HEK293 (cell line): ENCODE measurements at regions not wholly inside any gene's neighbourhood (a gene's known extent, or its start where the extent isn't known, plus 50 kb on each side); places are given as distances from the start of the nearest gene placed in this dataset.

ENCODE experiments used
- CTCF ChIA-PET: fragments of 350-600 bp; formaldehyde crosslinking; extraction: SDS; loops from one replicate; lab custom pipeline; 2021; ENCODE audit warnings: antibody characterized with exemption; lab: Yijun Ruan, JAX
- POLR2A ChIA-PET: fragments of 300-600 bp; formaldehyde crosslinking; extraction: SDS; loops from one replicate; lab custom pipeline; 2020; ENCODE audit warnings: antibody characterized with exemption, inconsistent platforms; lab: Yijun Ruan, JAX
- H3K27ac ChIP-seq: fragments of 200-500 bp; sonication (Bioruptor generic); 2 replicates; pipeline ENCODE4 v1.5.1; 2014; ENCODE audit warnings: low read depth, low read length, control low read depth, inconsistent platforms; ENCODE audit errors: extremely low read depth
- H3K36me3 ChIP-seq, 2 experiments: fragments of 200-500 bp in 1 of 2; sonication (Bioruptor generic) in 1 of 2; 1 replicate in 1 of 2; 2 replicates in 1 of 2; pipeline ENCODE4 v1.5.1; 2014 to 2017; ENCODE audit warnings: inconsistent platforms in 2 of 2, low read length in 2 of 2; ENCODE audit not compliant: control insufficient read depth in 2 of 2, insufficient read depth in 1 of 2
- H3K4me1 ChIP-seq: fragments of 200-500 bp; sonication (Bioruptor generic); 2 replicates; pipeline ENCODE4 v1.5.1; 2014; ENCODE audit warnings: mild to moderate bottlenecking, low read length, inconsistent platforms; ENCODE audit not compliant: control insufficient read depth, insufficient read depth
- H3K4me3 ChIP-seq: 2 replicates; pipeline ENCODE4 v1.5.1; 2011; ENCODE audit warnings: low read depth, mild to moderate bottlenecking, control low read depth, low read length, moderate library complexity
- H3K9me3 ChIP-seq: fragments of 200-500 bp; sonication (Bioruptor generic); 2 replicates; pipeline ENCODE4 v1.5.1; 2014; ENCODE audit warnings: low read depth, low read length, inconsistent platforms; ENCODE audit not compliant: control insufficient read depth, insufficient read depth
- KLF1 ChIP-seq: fragments of 450-650 bp; formaldehyde crosslinking; IDR thresholded peaks from 2 replicates; pipeline ENCODE4 v1.5.1; 2016; ENCODE audit warnings: missing biosample characterization, missing genetic modification characterization
- WT1 ChIP-seq: fragments of 450-650 bp; formaldehyde crosslinking; IDR thresholded peaks from 2 replicates; pipeline ENCODE4 v1.5.1; 2016; ENCODE audit warnings: missing biosample characterization, missing genetic modification characterization
- ZBTB48 ChIP-seq: fragments of 450-650 bp; formaldehyde crosslinking; IDR thresholded peaks from 2 replicates; pipeline ENCODE4 v1.5.1; 2016; ENCODE audit warnings: missing biosample characterization, missing genetic modification characterization
- ZFHX2 ChIP-seq: fragments of 450-650 bp; formaldehyde crosslinking; conservative IDR thresholded peaks from 2 replicates; pipeline ENCODE4 v1.5.1; 2016; ENCODE audit warnings: missing biosample characterization, missing genetic modification characterization
- ZIC2 ChIP-seq: fragments of 450-650 bp; formaldehyde crosslinking; IDR thresholded peaks from 2 replicates; pipeline ENCODE4 v1.5.1; 2016; ENCODE audit warnings: missing biosample characterization, missing genetic modification characterization
- ZNF121 ChIP-seq: fragments of 450-650 bp; formaldehyde crosslinking; IDR thresholded peaks from 2 replicates; pipeline ENCODE4 v1.5.1; 2016; ENCODE audit warnings: missing biosample characterization, missing genetic modification characterization
- ZNF138 ChIP-seq: fragments of 450-650 bp; formaldehyde crosslinking; IDR thresholded peaks from 2 replicates; pipeline ENCODE4 v1.5.1; 2016; ENCODE audit warnings: missing biosample characterization, missing genetic modification characterization, borderline replicate concordance
- ZNF248 ChIP-seq: fragments of 450-650 bp; formaldehyde crosslinking; IDR thresholded peaks from 2 replicates; pipeline ENCODE4 v1.5.1; 2017; ENCODE audit warnings: missing biosample characterization, missing genetic modification characterization
- ZNF266 ChIP-seq: fragments of 450-650 bp; formaldehyde crosslinking; IDR thresholded peaks from 2 replicates; pipeline ENCODE4 v1.5.1; 2016; ENCODE audit warnings: missing biosample characterization, missing genetic modification characterization, low read depth
- ZNF341 ChIP-seq: fragments of 450-650 bp; formaldehyde crosslinking; IDR thresholded peaks from 2 replicates; pipeline ENCODE4; 2016; ENCODE audit warnings: low read depth, missing biosample characterization, missing genetic modification characterization
- ZNF426 ChIP-seq: fragments of 450-650 bp; formaldehyde crosslinking; IDR thresholded peaks from 2 replicates; pipeline ENCODE4 v1.5.1; 2017; ENCODE audit warnings: missing biosample characterization, missing genetic modification characterization, mild to moderate bottlenecking, inconsistent platforms, moderate library complexity
- ZNF549 ChIP-seq: fragments of 450-650 bp; IDR thresholded peaks from 2 replicates; pipeline ENCODE4 v1.5.1; 2018; ENCODE audit warnings: missing biosample characterization, missing genetic modification characterization, mild to moderate bottlenecking, inconsistent platforms, moderate library complexity
- ZNF600 ChIP-seq: fragments of 450-650 bp; formaldehyde crosslinking; IDR thresholded peaks from 2 replicates; pipeline ENCODE4 v1.5.1; 2016; ENCODE audit warnings: missing biosample characterization, missing genetic modification characterization
- ZNF629 ChIP-seq: fragments of 450-650 bp; formaldehyde crosslinking; IDR thresholded peaks from 2 replicates; pipeline ENCODE4 v1.5.1; 2017; ENCODE audit warnings: missing biosample characterization, missing genetic modification characterization
- ZNF664 ChIP-seq: fragments of 450-650 bp; formaldehyde crosslinking; IDR thresholded peaks from 2 replicates; pipeline ENCODE4 v1.5.1; 2016; ENCODE audit warnings: missing biosample characterization, missing genetic modification characterization
- ZNF776 ChIP-seq: fragments of 450-650 bp; formaldehyde crosslinking; IDR thresholded peaks from 2 replicates; pipeline ENCODE4 v1.5.0; 2017; ENCODE audit warnings: missing biosample characterization, missing genetic modification characterization, borderline replicate concordance
- ZNF837 ChIP-seq: fragments of 450-650 bp; formaldehyde crosslinking; IDR thresholded peaks from 2 replicates; pipeline ENCODE4 v1.5.1; 2016; ENCODE audit warnings: missing biosample characterization, missing genetic modification characterization
- ZSCAN30 ChIP-seq: fragments of 450-650 bp; IDR thresholded peaks from 2 replicates; pipeline ENCODE4 v1.5.1; 2018; ENCODE audit warnings: missing biosample characterization, mild to moderate bottlenecking, missing genetic modification characterization, moderate library complexity
- TF ChIP-seq, protein P1 (sequence below): fragments of 450-650 bp; formaldehyde crosslinking; IDR thresholded peaks from 2 replicates; pipeline ENCODE4 v1.5.1; 2016; ENCODE audit warnings: missing biosample characterization, missing genetic modification characterization
- TF ChIP-seq, protein P2 (sequence below): fragments of 450-650 bp; formaldehyde crosslinking; IDR thresholded peaks from 2 replicates; pipeline ENCODE4 v1.5.1; 2016; ENCODE audit warnings: missing biosample characterization, missing genetic modification characterization
- TF ChIP-seq, protein P3 (sequence below): fragments of 450-650 bp; formaldehyde crosslinking; IDR thresholded peaks from 2 replicates; pipeline ENCODE4 v1.5.1; 2016; ENCODE audit warnings: missing biosample characterization, missing genetic modification characterization
- TF ChIP-seq, protein P4 (sequence below): sonication (generic); formaldehyde crosslinking; IDR thresholded peaks from 2 replicates; pipeline ENCODE4 v1.8.1; 2022; ENCODE audit warnings: mild to moderate bottlenecking, moderate library complexity, missing genetic modification reagents
- TF ChIP-seq, protein P5 (sequence below): fragments of 450-650 bp; formaldehyde crosslinking; IDR thresholded peaks from 2 replicates; pipeline ENCODE4 v1.5.1; 2017; ENCODE audit warnings: missing biosample characterization, missing genetic modification characterization

DNA sequence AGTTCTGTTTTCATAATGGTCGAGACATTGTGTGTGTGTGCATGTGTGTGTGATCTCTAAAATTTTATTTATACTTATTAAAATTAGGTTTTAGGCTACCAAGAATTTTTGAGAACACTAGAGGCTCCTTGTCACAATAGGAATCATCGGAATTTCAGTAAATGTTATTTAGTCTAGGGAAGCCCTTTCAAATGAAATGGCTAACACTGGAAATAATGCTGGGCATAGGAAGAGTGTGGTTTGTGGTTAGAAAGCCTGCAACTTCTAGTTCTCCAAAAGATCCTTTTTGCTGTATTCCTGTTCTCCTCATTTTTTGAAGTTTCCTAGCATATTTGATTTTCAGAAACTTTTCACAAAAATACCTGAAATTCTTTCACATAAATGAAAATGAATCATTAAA, 92.5 kb upstream of the MBNL1 start (continued):
- TF ChIP-seq, protein P1, sequence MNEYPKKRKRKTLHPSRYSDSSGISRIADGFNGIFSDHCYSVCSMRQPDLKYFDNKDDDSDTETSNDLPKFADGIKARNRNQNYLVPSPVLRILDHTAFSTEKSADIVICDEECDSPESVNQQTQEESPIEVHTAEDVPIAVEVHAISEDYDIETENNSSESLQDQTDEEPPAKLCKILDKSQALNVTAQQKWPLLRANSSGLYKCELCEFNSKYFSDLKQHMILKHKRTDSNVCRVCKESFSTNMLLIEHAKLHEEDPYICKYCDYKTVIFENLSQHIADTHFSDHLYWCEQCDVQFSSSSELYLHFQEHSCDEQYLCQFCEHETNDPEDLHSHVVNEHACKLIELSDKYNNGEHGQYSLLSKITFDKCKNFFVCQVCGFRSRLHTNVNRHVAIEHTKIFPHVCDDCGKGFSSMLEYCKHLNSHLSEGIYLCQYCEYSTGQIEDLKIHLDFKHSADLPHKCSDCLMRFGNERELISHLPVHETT (tag by site-specific recombination) = no peak
- TF ChIP-seq, protein P2, sequence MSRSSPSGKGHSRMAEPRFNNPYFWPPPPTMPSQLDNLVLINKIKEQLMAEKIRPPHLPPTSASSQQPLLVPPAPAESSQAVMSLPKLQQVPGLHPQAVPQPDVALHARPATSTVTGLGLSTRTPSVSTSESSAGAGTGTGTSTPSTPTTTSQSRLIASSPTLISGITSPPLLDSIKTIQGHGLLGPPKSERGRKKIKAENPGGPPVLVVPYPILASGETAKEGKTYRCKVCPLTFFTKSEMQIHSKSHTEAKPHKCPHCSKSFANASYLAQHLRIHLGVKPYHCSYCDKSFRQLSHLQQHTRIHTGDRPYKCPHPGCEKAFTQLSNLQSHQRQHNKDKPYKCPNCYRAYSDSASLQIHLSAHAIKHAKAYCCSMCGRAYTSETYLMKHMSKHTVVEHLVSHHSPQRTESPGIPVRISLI (tag by site-specific recombination) = no peak

DNA sequence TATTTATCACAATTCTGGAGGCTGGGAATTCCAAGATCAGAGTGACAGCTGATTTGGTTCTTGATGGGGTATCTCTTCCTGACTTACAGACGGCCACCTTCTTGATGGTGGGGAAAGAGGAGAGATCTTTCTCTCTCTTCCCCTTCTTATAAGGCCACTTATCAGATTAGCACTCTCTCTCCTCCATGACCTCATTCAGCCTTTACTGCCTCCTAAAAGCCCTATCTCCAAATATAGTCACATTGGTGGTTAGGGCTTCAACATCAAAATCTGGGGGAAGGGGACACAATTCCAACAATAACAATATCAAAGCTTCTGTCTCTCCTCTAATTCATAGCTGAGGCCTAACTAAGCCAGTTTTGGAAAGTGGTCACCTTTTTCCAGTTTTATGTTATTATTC, 91.7 kb upstream of the MBNL1 start:
- Histone ChIP-seq H3K4me1 (peaks cover 2% of the 10 kb centered on the region), H3K4me3 (no peak overlapping the region), H3K27ac (no peak overlapping the region), H3K9me3 (no peaks in the 10 kb centered on the region), H3K36me3 (no peaks in the 10 kb centered on the region)
- TF ChIP-seq, protein P3, sequence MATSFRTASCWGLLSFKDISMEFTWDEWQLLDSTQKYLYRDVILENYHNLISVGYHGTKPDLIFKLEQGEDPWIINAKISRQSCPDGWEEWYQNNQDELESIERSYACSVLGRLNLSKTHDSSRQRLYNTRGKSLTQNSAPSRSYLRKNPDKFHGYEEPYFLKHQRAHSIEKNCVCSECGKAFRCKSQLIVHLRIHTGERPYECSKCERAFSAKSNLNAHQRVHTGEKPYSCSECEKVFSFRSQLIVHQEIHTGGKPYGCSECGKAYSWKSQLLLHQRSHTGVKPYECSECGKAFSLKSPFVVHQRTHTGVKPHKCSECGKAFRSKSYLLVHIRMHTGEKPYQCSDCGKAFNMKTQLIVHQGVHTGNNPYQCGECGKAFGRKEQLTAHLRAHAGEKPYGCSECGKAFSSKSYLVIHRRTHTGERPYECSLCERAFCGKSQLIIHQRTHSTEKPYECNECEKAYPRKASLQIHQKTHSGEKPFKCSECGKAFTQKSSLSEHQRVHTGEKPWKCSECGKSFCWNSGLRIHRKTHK (tag by site-specific recombination) = no peak
- TF ChIP-seq ZBTB48 (tag by site-specific recombination) (no peak), ZNF341 (no peak), ZNF248 (tag by site-specific recombination) (no peak), ZNF138 (tag by site-specific recombination) (no peak), ZNF776 (tag by site-specific recombination) (no peak), ZIC2 (no peak), ZSCAN30 (no peak)
- POLR2A ChIA-PET = no interaction called here
- CTCF ChIA-PET = interaction anchor here (1.0 kb wide), 1 partner anchor 265 kb away, joined by 3 read pairs; no protein-coding TSS in a partner anchor

DNA sequence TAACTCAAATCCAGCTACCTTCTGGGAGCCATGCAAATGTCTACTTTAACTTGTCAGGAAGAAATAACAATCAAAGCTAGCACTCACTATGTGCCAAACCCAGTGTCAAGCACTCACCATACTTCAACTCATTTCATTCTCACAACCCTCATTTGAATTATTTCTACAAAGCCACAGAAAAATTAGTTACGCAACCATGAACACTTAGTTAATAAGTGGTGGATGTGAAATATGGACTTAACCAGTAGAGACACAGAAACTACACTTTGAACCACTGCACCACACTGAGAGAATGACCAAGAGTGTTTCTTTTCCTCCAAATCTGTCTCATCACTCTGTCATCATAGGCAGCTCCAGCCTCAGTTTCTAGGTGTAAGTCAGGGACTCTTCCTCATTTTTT, 91.0 kb upstream of the MBNL1 start:
- TF ChIP-seq ZFHX2 (tag by site-specific recombination) (no peak), ZNF664 (tag by site-specific recombination) (no peak), KLF1 (no peak), WT1 (tag by site-specific recombination) (no peak), ZNF600 (tag by site-specific recombination) (no peak)
- TF ChIP-seq, protein P4, sequence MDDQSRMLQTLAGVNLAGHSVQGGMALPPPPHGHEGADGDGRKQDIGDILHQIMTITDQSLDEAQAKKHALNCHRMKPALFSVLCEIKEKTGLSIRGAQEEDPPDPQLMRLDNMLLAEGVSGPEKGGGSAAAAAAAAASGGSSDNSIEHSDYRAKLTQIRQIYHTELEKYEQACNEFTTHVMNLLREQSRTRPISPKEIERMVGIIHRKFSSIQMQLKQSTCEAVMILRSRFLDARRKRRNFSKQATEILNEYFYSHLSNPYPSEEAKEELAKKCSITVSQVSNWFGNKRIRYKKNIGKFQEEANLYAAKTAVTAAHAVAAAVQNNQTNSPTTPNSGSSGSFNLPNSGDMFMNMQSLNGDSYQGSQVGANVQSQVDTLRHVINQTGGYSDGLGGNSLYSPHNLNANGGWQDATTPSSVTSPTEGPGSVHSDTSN (CRISPR knock-in tag) = no peak
- CTCF ChIA-PET = interaction anchor here (1.0 to 1.3 kb wide), 2 partner anchors 264 to 267 kb away, joined by 3 to 7 read pairs; no protein-coding TSS in a partner anchor
- Histone ChIP-seq H3K27ac (no peak overlapping the region), H3K4me3 (no peak overlapping the region), H3K9me3 (no peaks in the 10 kb centered on the region), H3K4me1 (peaks cover 2% of the 10 kb centered on the region), H3K36me3 (no peaks in the 10 kb centered on the region)
- POLR2A ChIA-PET = no interaction called here

DNA sequence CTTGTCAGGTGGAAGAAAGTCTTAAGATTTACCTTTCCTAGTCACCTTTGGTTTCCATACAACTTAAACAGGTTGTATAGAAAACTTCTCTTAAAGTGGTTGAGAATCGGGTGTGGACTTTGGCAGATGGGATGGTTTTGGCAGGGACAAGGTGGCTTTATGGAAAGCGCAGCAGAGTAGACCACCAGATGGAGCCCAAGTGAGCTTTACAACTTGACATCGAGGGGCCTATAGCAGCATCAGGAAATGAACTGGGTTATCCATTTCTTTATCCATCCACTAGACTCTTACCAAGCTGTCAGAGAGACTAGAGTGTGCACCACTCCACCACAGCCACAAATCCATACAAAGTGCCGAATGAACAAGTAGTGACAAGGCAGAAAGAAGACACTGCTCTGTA, 85.3 kb upstream of the MBNL1 start:
- Histone ChIP-seq H3K36me3 (no peaks in the 10 kb centered on the region), H3K4me1 (no peaks in the 10 kb centered on the region), H3K27ac (no peak overlapping the region), H3K9me3 (no peaks in the 10 kb centered on the region), H3K4me3 (no peak overlapping the region)
- ChIA-PET CTCF (interaction anchor here (0.7 to 1.3 kb wide), 8 partner anchors 10 to 341 kb away, joined by 3 to 13 read pairs (median 4); no protein-coding TSS in a partner anchor), POLR2A (no interaction called here)
- TF ChIP-seq ZNF266 (tag by site-specific recombination) (no peak), ZNF121 (no peak), ZNF426 (tag by site-specific recombination) (no peak), ZNF549 (tag by site-specific recombination) (no peak), ZNF629 (no peak), ZNF837 (no peak)
- TF ChIP-seq, protein P5, sequence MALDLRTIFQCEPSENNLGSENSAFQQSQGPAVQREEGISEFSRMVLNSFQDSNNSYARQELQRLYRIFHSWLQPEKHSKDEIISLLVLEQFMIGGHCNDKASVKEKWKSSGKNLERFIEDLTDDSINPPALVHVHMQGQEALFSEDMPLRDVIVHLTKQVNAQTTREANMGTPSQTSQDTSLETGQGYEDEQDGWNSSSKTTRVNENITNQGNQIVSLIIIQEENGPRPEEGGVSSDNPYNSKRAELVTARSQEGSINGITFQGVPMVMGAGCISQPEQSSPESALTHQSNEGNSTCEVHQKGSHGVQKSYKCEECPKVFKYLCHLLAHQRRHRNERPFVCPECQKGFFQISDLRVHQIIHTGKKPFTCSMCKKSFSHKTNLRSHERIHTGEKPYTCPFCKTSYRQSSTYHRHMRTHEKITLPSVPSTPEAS (tag by site-specific recombination) = no peak
